ENCODE measurements at regions not wholly inside any gene's neighbourhood (a gene's known extent, or its start where the extent isn't known, plus 50 kb on each side); places are given as distances from the start of the nearest gene placed in this dataset.

GRCh38 chr17:79354173-79354820 is 256.6 kb downstream of the RBFOX3 start:
- no peak for TF ChIP-seq POLR2A (IDR thresholded peaks at IDR 0.05)
- TF ChIP-seq, protein P1, sequence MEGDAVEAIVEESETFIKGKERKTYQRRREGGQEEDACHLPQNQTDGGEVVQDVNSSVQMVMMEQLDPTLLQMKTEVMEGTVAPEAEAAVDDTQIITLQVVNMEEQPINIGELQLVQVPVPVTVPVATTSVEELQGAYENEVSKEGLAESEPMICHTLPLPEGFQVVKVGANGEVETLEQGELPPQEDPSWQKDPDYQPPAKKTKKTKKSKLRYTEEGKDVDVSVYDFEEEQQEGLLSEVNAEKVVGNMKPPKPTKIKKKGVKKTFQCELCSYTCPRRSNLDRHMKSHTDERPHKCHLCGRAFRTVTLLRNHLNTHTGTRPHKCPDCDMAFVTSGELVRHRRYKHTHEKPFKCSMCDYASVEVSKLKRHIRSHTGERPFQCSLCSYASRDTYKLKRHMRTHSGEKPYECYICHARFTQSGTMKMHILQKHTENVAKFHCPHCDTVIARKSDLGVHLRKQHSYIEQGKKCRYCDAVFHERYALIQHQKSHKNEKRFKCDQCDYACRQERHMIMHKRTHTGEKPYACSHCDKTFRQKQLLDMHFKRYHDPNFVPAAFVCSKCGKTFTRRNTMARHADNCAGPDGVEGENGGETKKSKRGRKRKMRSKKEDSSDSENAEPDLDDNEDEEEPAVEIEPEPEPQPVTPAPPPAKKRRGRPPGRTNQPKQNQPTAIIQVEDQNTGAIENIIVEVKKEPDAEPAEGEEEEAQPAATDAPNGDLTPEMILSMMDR (IDR thresholded peaks at IDR 0.05): no peak

Data from tibial nerve (tissue), 3 donors.